ENCODE measurements at regions not wholly inside any gene's neighbourhood (a gene's known extent, or its start where the extent isn't known, plus 50 kb on each side); places are given as distances from the start of the nearest gene placed in this dataset.

GRCh38 chr9:119601632-119602031 lies 232.4 kb upstream of the BRINP1 start:
- TF ChIP-seq POLR2A (IDR thresholded peaks at IDR 0.05; ENCODE audit: low read depth, low read length) (no peak), MYC (IDR thresholded peaks at IDR 0.05; ENCODE audit: low read depth, low read length) (no peak), MAX (IDR thresholded peaks at IDR 0.05; ENCODE audit: insufficient read depth, insufficient read length) (no peak), EZH2 (IDR thresholded peaks at IDR 0.05; ENCODE audit: borderline replicate concordance, low read depth, low read length, severe bottlenecking) (no peak), CTCF (IDR thresholded peaks at IDR 0.05; ENCODE audit: extremely low read depth in 1 of 2, insufficient read depth in 1 of 2, low read depth in 1 of 2, low read length in 2 of 2) (no peak), JUN (IDR thresholded peaks at IDR 0.05; ENCODE audit: borderline replicate concordance, insufficient read depth, insufficient read length, low read depth) (no peak), POLR2AphosphoS5 (IDR thresholded peaks at IDR 0.05; ENCODE audit: insufficient read depth, low read depth, low read length) (no peak), FOS (IDR thresholded peaks at IDR 0.05; ENCODE audit: borderline replicate concordance, insufficient read depth, low read length) (no peak), GATA2 (IDR thresholded peaks at IDR 0.05; ENCODE audit: insufficient read depth, insufficient read length, low read depth, low read length) (no peak)
- H3K79me2 ChIP-seq (ENCODE audit: control insufficient read depth, insufficient read depth, low read length), result no peaks in the 10 kb centered on the region
- no peak overlapping the region for H3K9ac ChIP-seq (replicated peaks; ENCODE audit: extremely low read depth, insufficient read depth, low read length)
- BruUV-seq (replicated peaks), result no TSS peak
- H3K27me3 ChIP-seq (ENCODE audit: control insufficient read depth in 2 of 2, insufficient read depth in 2 of 2, low read length in 2 of 2), result no peaks in the 10 kb centered on the region
- no peaks in the 10 kb centered on the region for H3K9me1 ChIP-seq (replicated peaks; ENCODE audit: control insufficient read depth, extremely low read depth, insufficient read depth, low read length)
- intact Hi-C loops (cut with micrococcal nuclease), result no loop called here
- no peaks in the 10 kb centered on the region for H3K36me3 ChIP-seq (ENCODE audit: control insufficient read depth in 2 of 2, extremely low read depth in 1 of 2, insufficient read depth in 2 of 2, low read length in 2 of 2)
- H4K20me1 ChIP-seq (replicated peaks; ENCODE audit: control insufficient read depth, extremely low read depth, insufficient read depth, low read length), result no peaks in the 10 kb centered on the region
- FAIRE-seq, result no peak
- ChIA-PET CTCF (no interaction called here), POLR2A (no interaction called here)
- no peaks in the 10 kb centered on the region for H3K4me1 ChIP-seq (ENCODE audit: control insufficient read depth, extremely low read depth, insufficient read depth, low read length)
- no peak overlapping the region for H3K27ac ChIP-seq (ENCODE audit: insufficient read depth, low read depth, low read length)
- DNase-seq (ENCODE audit: low read depth, low spot score), result no peak
- H3K4me3 ChIP-seq (replicated peaks in 1 of 3; ENCODE audit: insufficient read depth in 1 of 3, low read depth in 1 of 3, low read length in 3 of 3), result no peak overlapping the region
- dilution Hi-C loops (cut with MboI; ENCODE audit: extremely low pct_ligation_motif_present, low sequenced_read_pairs), result no loop called here
- H2AFZ ChIP-seq (ENCODE audit: low read depth, low read length), result no peak overlapping the region
- no peak overlapping the region for H3K4me2 ChIP-seq (ENCODE audit: insufficient read depth, low read length)
- peaks cover 6% of the 10 kb centered on the region for H3K9me3 ChIP-seq (replicated peaks; ENCODE audit: control insufficient read depth, insufficient read depth, low read length)

Measured in endothelial cell of umbilical vein (primary cell).